ELR (cell line): ENCODE measurements at regions not wholly inside any gene's neighbourhood (a gene's known extent, or its start where the extent isn't known, plus 50 kb on each side); places are given as distances from the start of the nearest gene placed in this dataset.
"Not testable (repeated sequence)": the region's sequence is repeated elsewhere in the genome, so short reads cannot be mapped to it uniquely, and the experiment has no call there.

Experiments
- DNase-seq: peaks from one replicate; pipeline ENCODE4 v3.0.0-alpha.2; 2015; ENCODE audit warnings: low read depth

DNA sequence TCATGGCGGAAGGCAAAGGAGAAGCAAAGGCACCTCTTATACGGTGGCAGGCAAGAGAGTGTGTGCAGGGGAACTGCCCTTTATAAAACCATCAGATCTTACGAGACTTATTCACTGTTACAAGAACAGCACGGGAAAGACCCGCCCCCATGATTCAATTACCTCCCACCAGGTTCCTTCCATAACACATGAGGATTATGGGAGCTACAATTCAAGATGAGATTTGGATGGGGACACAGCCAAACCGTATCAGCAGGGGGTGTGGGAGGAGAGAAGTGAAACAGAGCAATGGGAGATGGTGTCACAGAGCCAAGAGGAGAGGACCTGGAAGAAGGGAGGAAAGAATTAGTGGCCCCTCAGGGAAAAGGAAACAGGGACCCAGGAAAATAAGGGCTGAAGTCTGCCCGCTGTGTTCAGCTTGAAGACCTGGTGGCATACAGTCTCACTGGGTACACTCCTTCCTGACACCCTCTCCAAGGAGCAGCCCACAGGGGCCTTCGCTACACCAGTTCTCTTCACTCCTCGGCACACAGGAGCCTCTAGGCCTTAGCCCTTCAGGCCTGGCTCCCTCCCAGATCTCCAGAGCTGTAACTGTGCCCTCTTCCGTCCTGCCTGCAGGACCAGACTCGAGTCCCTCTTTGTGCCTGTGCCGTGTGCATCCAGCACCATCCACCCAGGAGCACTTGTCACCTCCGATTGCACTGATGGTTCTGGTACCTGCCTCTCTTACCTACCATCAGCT lies 262.1 kb downstream of the EIPR1 start:
- DNase-seq: no peak

DNA sequence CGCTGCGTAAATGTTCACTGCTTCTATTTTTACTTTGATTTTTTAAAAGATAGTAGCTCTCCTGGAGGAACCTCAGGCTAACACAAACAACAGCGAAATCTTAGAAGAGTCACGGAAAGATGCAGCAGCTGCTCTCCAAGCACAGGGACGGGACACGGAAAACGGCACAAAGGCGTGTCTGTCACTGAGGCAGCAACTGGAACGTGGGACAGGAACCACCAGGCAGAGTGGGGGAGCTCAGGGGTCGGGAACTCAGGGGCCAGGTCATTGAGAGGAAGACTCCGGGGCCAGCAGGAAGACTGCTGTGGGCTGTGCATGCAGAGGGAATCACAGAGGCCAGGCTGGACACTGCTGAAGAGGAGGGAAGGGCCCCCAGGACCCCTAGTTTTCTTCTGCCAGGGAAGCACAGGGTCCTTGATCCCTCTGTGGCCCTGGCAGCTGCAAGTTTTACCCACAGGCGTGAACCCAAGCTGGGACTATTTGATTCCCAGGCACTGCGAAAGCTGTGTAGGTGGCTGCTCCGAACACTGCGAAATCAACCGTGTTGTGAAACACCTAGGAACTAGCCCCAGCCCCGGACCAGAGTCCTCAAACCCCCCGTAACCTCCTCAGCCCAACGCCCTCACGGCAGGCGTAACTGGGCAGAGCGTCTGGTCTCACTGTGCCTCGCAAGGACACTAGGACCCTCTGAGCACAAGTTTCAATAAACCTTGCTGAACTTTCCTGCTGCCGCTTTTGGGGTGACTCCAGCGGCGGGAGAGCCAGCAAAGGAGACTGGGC lies 263.0 kb downstream of the EIPR1 start:
- DNase-seq: no peak

DNA sequence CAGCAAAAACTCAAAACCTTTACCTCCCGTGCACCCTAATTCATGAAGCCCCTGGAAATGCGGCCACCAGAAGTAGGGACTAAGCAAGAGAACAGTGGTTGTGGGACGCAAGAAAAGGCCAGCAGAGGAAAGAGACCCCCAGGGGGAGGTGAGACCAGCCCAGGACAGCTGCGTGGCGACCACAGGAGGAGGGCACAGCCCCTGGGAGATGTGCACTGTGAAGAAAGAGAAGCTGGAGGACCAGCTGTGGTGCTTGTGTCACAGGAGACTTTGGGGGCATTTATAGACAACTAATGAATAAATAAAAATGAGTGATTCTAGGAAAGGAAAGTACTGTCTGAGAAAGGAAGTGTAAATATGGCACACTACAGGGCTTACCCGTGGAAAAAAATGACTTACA lies 263.8 kb downstream of the EIPR1 start:
- no peak for DNase-seq

DNA sequence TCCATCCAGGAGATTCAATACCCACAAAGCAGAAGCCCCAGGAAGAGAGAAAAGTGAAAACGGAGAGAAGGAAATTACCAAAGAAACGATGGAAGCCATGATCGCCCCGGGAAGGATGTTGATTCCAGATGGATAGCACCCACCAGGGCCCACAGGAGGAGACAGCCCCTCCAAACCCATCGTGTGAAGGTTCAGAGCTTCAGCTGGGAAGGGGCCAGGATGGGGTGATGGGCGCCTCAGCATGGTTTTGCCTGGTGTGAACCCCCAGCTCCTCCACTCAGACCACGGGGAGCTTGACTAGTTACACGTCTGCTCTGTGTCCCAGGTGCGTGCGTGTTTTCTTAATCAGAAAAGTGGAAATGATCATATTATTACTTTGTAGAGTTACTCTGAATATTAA lies 264.5 kb downstream of the EIPR1 start:
- no peak for DNase-seq

DNA sequence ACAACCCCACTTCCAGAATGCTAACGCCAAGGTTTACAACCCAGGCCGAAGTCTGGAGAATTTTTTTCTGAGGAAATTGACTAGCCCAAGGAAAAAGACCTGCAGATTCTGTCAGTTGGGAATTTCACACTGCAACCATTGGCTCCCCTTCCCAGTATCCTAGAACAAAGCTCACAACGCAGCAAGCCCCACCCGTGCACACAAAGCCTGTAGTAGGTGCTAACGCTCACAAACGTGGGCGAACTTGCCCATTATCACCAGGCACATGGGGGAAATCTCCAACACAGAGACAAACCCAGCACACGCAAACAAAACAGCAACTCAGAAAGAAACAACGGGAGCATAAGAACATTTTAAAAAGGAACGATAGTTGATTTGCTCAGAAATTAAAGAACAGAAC lies 265.1 kb downstream of the EIPR1 start:
- no peak for DNase-seq

DNA sequence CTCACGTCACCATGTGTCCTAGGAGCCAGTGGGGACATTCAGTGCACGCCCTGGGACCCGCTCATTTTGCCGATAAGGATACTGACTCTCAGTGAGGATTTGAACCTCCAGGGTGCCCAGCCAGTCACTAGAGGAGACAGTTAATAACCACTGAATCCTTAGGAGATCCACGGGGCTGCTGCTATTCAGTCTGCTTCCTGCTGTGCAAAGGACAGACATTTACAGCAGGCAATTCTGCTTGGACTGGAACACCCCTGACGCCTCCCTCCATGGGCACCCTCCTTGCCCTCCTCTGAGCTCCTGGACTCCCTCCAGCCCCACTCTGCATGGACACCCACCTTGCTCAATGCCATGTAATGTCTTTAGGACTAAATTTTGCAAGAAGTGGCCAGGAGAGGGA lies 265.5 kb downstream of the EIPR1 start:
- no peak for DNase-seq

DNA sequence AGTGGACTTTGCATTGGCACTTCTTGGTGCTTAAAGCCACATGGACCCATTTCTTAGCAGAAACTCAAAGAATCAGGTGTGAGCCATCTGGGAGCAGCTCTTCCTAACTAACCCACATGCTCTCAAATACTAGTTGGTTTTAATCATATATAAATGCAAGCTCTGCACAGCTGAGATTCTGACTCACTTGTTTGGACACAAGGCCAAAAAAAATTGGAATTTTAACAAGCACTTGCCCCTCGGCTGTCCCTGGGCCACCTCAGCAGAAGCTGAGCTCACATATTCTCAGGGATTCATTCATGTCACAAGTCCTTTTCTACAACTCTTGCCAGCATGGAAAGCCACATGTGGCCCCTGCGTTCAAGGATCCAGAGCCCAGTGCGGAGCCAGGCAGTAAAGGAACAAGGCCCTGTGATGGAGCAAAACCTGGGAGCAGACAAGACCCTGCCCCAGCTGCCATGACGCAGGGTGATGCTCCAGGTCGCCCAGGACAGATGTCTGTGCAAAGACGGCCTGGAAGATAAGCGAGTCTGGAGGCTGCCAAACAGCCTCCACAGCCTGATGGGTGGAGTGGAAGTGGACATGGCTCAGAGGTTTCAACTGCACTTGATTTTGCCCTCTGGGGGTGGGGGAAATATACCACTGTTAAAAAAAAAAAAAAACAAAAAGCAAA lies 266.5 kb downstream of the EIPR1 start:
- DNase-seq: no peak

DNA sequence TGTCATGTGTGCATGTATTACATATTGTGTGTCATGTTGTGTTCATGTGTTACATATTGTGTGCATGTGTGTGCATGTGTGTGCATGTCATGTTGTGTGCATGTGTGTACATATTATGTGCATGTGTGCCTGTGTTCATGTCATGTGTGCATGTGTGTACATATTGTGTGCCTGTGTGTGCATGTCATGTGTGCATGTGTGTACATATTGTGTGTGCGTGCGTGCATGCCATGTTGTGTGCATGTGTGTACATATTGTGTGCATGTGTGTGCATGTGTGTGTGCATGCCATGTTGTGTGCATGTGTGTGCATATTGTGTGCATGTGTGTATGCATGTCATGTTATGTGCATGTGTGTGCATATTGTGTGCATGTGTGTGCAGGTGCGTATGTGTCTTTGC lies 267.1 kb downstream of the EIPR1 start:
- DNase-seq: no peak

DNA sequence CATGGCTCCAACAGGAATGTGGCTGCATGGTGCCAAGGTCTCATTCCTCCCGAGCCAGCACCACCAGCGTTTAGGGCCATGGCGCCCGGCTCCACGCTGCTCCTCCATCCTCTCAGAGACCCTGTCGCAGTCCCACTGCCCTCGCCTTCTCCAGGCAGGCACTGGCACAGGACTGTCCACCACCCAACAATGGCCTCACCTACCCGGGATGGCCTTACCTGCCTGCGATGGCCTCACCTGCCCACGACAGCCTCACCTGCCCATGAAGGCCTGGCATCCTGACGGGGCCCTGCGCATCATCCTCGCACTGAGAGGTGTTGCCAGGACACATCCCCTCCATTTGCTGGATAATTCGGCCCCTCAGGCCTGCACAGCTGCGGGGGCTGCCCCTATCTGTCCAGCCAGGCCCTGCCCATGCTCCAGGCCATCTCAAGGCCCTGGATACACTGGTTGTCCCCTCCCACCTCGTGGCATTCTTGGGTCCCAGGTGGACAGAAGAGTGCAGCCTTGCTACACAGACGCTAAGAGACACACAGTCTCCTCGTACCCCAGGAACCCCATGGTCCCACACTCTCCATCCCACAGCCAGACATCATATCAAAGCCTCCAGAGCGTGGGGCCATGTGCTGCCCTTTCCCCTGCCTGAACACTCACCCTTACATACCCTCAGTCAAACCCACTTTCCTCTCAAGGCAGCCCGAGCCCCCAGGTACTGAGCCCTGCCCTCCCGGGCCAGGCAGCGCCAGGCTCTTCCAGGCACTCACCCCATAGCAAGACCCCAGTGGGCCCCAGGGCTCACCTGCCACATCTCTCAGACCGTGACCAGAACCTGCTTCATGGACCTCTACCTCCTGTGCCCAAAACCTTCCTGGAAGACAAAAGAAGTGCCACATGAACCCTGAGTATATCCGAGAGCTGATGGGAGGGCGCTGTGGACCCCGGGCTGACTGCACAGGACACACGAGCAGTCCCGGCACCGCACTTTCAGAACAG lies 268.6 kb downstream of the EIPR1 start:
- DNase-seq: no peak

DNA sequence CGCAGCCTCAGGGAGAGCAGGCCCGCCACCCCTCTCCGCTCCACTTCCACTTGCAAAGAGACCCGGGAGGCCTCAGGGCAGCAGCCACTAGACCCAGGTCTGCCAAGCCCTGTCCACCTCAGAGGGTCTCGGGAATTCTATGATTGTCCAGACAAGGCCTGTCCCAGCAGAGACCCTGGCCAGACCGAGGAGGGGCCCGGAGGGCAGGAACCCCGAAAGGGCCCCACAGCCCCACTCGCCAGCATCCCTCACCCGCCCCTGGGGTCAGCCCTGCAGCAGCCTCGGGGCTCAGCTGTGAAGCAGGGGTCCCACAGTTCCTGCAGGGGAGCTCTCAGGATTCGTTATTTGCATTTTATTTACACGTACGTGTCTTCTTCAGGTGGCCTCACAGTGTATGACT lies 269.5 kb downstream of the EIPR1 start:
- no peak for DNase-seq

DNA sequence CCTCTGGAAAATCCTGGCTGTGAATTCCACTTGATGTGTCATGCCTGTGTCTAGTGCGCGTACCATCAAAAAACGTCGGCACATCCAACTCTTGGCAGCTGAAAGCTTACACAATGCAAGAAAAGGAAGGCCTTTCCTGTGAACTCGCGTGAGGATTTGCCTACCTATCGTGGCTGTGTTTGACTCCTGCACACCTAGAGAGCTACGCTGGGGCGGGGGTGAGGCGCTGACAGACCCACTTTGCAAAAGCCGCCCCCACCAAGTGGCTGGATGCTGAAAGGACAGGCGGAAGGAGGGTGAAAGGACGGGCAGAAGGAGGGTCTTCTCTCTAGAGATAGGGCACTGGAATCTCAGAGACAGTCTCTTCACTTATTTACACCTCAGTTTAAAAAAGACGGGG lies 270.1 kb downstream of the EIPR1 start:
- DNase-seq: no peak

DNA sequence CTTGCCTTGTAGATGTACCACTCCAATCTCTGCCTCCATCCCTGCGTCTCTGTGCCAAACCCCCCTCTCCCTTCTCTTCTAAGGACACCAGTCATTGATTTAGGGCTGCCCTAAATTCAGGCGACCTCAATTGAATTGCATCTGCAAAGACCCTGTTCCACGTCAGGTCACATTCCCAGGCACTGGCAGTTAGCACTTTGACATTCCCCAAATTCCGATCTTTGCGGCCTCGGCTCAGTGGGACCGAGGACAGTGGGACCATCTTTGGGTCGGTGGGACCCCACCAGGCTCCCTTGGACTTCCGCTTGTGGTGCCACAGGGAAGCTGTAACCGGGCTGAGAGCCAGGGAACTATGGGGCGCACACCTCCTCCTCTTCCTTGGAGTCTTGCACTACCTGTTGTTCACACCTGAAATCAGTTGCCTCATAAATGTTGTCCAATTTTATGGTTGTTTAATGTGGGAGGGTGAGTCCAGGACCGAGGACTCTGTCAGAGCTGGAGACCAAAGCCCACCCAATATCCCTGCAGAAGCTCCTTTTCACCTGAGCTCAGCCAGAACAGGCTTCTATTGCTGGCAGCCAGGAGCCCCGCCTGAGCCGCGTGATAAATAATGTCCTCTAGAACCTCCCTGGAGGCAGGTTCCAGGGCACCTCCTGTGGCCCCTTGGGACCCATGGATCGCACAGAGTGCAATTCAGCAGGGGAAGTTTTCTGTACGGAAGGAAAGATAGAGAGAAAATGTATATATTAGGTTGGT lies 271.6 kb downstream of the EIPR1 start:
- DNase-seq: no peak

DNA sequence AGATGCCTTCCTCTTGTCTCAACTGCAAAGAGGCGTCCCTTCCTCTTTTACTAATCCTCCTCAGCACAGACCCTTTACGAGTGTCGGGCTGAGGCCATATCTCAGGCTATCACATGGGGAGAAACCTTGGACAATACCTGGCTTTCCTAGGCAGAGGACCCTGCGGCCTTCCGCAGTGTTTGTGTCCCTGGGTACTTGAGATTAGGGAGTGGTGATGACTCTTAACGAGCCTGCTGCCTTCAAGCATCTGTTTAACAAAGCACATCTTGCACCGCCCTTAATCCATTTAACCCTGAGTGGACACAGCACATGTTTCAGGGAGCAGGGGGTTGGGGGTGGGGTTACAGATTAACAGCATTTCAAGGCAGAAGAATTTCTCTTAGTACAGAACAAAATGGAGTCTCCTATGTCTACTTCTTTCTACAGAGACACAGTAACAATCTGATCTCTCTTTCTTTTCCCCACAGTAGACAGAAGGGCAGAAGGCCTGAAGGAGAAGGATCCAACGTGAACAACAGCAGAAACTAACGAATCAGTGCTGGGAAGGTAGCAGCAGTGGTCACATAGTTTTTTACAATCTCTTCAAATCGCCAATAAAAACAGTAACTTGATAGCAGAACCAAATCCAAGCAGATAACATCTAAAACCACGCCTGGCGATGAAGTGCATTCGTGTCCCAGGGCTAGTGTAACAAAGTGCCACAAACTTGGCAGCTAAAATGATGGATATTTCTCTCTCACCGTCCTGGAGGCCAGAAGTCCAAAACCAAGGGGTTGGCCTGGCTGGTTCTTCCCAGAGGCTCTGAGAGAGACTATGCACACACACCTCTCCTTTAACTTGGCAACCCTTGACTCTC lies 272.4 kb downstream of the EIPR1 start:
- DNase-seq: not testable (repeated sequence)

DNA sequence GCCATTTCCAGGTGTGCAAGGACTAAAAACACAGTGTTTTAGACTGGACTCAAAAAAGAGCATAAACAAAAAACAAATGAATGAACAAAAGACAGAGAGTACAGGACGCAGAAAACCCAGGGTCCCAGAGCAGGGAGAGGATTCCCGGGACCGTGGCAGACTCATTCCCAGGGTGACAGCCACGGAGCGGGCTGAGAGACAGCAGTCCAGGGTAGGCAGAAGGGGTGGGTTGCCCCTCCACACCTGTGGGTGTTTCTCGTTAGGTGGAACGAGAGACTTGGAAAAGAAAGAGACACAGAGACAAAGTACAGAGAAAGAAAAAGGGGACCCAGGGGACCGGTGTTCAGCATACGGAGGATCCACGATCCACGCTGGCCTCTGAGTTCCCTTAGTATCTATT lies 273.4 kb downstream of the EIPR1 start:
- DNase-seq: no peak

DNA sequence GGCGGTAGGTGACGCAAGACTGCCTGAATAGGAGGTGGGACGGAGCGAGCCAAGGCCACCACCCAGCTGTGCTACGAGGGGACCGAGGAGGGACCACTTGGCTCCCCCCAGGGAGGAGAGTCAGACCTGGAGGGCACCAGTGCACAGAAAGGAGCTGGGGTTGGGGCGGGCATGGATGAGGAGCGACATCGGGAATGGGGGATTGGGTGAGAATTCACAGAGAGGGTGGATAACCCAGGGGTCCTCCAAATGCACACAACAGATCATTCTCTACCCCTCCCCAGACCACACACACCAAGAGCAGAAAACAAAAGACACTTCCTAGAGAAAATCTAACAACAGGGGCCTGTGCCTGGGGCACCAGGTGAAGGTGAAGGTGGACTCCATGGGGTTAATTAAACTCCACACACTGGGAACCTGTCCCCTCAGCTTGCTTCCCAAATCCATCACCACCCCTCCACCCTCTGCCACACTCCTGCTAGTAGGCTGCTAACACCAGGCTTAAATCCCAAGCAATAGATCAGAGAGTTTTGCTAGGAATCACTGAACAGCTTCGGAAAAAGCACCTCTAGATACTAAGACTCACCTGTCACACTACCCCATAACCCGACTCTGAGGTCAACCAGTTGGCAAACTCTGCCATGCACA lies 274.6 kb downstream of the EIPR1 start:
- no peak for DNase-seq

DNA sequence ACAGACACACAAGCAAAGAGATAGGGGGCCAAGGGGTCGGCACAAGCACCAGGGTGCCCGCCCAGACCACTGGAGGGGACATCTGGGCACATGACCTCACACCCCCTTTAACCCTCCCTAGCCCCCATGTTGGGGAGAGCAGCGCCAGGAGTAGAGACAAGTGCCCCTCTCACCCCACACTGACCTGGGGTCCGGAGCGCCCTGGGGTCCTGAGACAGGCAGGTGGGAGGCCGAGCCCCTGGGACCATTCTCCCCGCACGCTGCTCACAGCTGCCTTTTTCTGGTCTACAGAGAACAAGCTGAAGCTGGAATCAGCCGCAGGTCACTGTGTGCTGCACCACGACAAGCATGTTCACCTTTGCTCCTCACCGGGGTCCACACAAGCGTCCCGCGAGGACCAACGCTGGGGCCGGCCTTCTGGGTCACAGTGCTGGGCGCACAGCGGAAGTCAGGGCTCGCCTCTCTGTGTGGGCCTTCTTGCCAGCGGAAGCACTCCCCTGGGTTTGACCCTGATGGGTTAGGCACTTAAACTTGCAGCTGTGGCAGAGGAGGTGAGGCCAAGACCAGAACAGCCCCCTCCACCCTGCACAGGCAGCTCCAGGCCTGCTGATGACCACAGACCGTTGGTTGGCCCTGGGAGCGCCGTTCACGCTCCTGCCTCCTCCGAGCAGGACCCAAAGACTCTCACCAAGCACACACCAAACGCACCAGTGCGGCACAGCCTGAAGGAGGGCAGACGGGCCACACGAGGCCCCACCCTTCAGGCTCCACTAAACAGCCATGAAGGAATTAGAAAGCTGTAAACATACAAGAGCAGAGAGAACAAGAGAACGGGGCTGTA lies 275.3 kb downstream of the EIPR1 start:
- DNase-seq: no peak

DNA sequence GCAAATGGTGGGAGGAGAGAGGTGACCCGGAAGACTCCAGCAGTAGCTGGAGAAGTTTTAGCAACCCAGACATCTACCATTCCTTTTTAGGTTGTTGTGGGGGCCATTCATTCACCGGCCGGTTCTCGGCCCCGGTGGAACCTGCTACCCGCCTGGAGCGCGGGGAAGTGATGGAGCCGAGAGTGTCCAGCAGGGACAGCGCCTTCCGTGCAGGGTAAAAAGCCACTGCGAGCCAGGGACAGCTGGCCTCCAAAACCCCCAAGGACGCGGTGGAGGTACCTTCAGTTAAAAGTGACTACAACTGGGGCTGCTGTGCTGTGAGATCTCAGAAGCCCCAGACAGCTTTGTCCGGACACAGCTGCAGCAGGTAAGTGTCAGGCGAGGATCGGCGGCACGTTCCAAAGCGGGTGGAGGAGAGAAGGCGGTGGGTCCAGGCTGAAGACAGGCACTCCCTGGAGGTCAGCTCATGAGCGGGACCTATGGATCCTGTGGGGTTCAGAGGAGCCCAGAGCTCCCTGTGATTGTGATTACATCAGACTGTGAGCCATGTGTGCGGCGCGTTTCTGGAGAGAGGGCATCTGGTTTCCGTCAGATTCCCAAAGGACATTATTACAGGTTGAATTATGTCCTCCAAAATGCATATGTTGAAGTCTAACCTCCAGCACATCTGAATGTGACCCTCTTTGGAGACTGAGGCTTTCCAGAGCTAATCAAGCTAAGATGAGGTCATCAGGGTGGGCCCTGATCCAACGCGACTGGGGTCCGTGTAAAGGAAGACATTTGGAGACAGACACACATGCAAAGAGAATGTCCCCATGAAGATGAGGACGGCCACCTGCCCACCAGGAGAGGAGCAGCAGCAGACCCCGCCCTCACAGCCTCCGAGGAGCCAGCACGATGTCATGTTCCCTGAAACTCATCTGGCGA lies 276.3 kb downstream of the EIPR1 start:
- no peak for DNase-seq

DNA sequence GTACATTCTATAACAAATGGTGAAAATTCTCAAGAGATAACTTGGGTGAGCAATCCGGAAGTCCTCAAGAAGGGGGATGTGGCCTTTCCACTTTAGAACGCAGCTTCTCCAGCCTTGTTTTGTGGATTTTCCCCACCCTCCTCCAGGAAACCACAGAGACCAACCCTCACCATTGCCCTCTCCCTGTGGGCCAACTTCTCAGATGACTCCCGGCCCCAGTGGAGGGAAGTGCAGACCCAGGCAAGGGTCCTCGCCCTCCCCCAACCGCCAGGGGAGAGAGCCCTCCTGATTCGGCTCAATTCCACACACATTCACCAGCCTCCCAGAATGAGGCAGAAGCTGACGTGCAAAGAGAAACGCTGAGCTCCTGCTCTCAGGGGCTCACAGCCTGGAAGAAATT lies 277.2 kb downstream of the EIPR1 start:
- no peak for DNase-seq
